GM10266 (cell line): ENCODE measurements at regions not wholly inside any gene's neighbourhood (a gene's known extent, or its start where the extent isn't known, plus 50 kb on each side); places are given as distances from the start of the nearest gene placed in this dataset.

Source experiments
- DNase-seq: peaks from one replicate; pipeline ENCODE4 v3.0.0; 2012; ENCODE audit errors: extremely low spot score
- CTCF ChIP-seq: IDR thresholded peaks from 2 replicates; pipeline ENCODE4 v1.5.1; 2012; ENCODE audit warnings: mild to moderate bottlenecking, low read depth; ENCODE audit not compliant: control insufficient read depth, insufficient read depth; ENCODE audit errors: missing control alignments

- no peak for TF ChIP-seq CTCF
- DNase-seq = no peak
Observed at GRCh38 chr4:166229799-166230198, 356.8 kb downstream of the TLL1 start.

- DNase-seq = no peak
- TF ChIP-seq CTCF = no peak
Observed at GRCh38 chr4:166230841-166231240, 357.8 kb downstream of the TLL1 start.

GRCh38 chr4:166239354-166239753 lies 366.3 kb downstream of the TLL1 start:
- DNase-seq = no peak
- no peak for TF ChIP-seq CTCF

GRCh38 chr4:166252487-166253402 lies 379.7 kb downstream of the TLL1 start:
- no peak for DNase-seq
- peak; percentile 47 for TF ChIP-seq CTCF

GRCh38 chr4:166257276-166257675 lies 384.2 kb downstream of the TLL1 start:
- DNase-seq = no peak
- TF ChIP-seq CTCF = no peak

GRCh38 chr4:166257891-166258290 lies 384.9 kb downstream of the TLL1 start:
- no peak for TF ChIP-seq CTCF
- DNase-seq = no peak

- DNase-seq = no peak
- no peak for TF ChIP-seq CTCF
Observed at GRCh38 chr4:166259081-166259480, 386.0 kb downstream of the TLL1 start.
